HCT116 (cell line): ENCODE measurements at regions not wholly inside any gene's neighbourhood (a gene's known extent, or its start where the extent isn't known, plus 50 kb on each side); places are given as distances from the start of the nearest gene placed in this dataset.

Experiments
- ATAC-seq: fragments of 200-7000 bp; cut with Tn5 transposase; 2 replicates; pipeline ENCODE4 v1.9.1; 2020; ENCODE audit warnings: mild to moderate bottlenecking, moderate library complexity
- BruUV-seq: library from RNA; stranded (reverse); fragments of 400-500 nt; replicated peaks from 2 replicates; lab custom pipeline; 2021; lab: Mats Ljungman, UMichigan
- CTCF ChIA-PET: fragments of 300-600 bp; sonication (Branson Sonifier 250); formaldehyde crosslinking; loops from one replicate; lab custom pipeline; 2021; ENCODE audit warnings: antibody characterized with exemption; lab: Charles Lee
- POLR2A ChIA-PET: fragments of 300-600, 350-600 bp; sonication (Branson Sonifier 250); formaldehyde crosslinking; loops from one replicate; lab custom pipeline; 2021; ENCODE audit warnings: antibody characterized with exemption; lab: Charles Lee
- RAD21 ChIA-PET, 2 experiments: fragments of 300-600 bp; sonication (Branson Sonifier 250); formaldehyde crosslinking; loops; one replicate each; lab custom pipeline; 2023; ENCODE audit warnings: low total read pairs in 2 of 2; ENCODE audit not compliant: uncharacterized antibody in 2 of 2, unreplicated experiment in 2 of 2, low non-redundant PET in 1 of 2; lab: Charles Lee
- DNase-seq: peaks from one replicate; pipeline ENCODE4 v3.0.0-alpha.2; 2010; ENCODE audit warnings: low read depth, low spot score
- H2AFZ ChIP-seq: fragments of 200-600 bp; shearing (Covaris generic), sonication (generic); 2 replicates; pipeline ENCODE4 v1.6.1; 2017; ENCODE audit warnings: low read depth, mixed run types, mixed read lengths, antibody characterized with exemption, low read length; ENCODE audit not compliant: poor library complexity, severe bottlenecking
- H3K27ac ChIP-seq: 2 replicates; pipeline ENCODE4 v1.5.1; 2012; ENCODE audit warnings: low read depth, low read length
- H3K27me3 ChIP-seq: fragments of 200-600 bp; sonication (generic); 2 replicates; pipeline ENCODE4 v1.6.1; 2016; ENCODE audit warnings: mixed run types, low read length, mixed read lengths; ENCODE audit not compliant: insufficient read depth
- H3K36me3 ChIP-seq, 2 experiments: fragments of 200-500 bp in 1 of 2; fragments of 200-600 bp in 1 of 2; sonication (Bioruptor generic) in 1 of 2; sonication (generic) in 1 of 2; 2 replicates each; pipeline versions ENCODE4 v1.5.1 to v1.6.1; 2014 to 2016; ENCODE audit warnings: low read length in 2 of 2, inconsistent platforms in 1 of 2, mixed read lengths in 1 of 2, mixed run types in 1 of 2; ENCODE audit not compliant: insufficient read depth in 2 of 2, control insufficient read depth in 1 of 2
- H3K4me1 ChIP-seq, 2 experiments: fragments of 200-600 bp in 1 of 2; sonication (generic) in 1 of 2; 2 replicates each; pipeline versions ENCODE4 v1.5.1 to v1.6.1; 2012 to 2017; ENCODE audit warnings: low read length in 2 of 2, inconsistent platforms in 1 of 2, mild to moderate bottlenecking in 1 of 2, mixed read lengths in 1 of 2, mixed run types in 1 of 2, moderate library complexity in 1 of 2; ENCODE audit not compliant: insufficient read depth in 2 of 2, control insufficient read depth in 1 of 2
- H3K4me2 ChIP-seq: fragments of 200-600 bp; sonication (generic); 2 replicates; pipeline ENCODE4 v1.6.1; 2017; ENCODE audit warnings: mixed run types, low read length, mixed read lengths
- H3K4me3 ChIP-seq, 2 experiments: fragments of 200-600 bp in 1 of 2; sonication (generic) in 1 of 2; replicated peaks in 1 of 2; 2 replicates each; pipeline ENCODE4 v1.5.1; 2011 to 2016; ENCODE audit warnings: low read length in 2 of 2, control low read depth in 1 of 2, low read depth in 1 of 2, mild to moderate bottlenecking in 1 of 2, mixed read lengths in 1 of 2, mixed run types in 1 of 2
- H3K79me2 ChIP-seq: fragments of 200-600 bp; sonication (generic); 2 replicates; pipeline ENCODE4 v1.6.1; 2017; ENCODE audit warnings: mild to moderate bottlenecking, mixed run types, low read length, moderate library complexity, mixed read lengths; ENCODE audit not compliant: insufficient read depth
- H3K9ac ChIP-seq: fragments of 200-600 bp; sonication (generic); 2 replicates; pipeline ENCODE4 v1.6.1; 2016; ENCODE audit warnings: low read length, mixed read lengths
- H3K9me2 ChIP-seq: fragments of 200-600 bp; sonication (generic), shearing (Covaris generic); 2 replicates; pipeline ENCODE4 v1.6.1; 2017; ENCODE audit warnings: mixed run types, mild to moderate bottlenecking, moderate library complexity; ENCODE audit not compliant: insufficient read depth
- H3K9me3 ChIP-seq, 2 experiments: fragments of 200-500 bp in 1 of 2; fragments of 200-600 bp in 1 of 2; sonication (Bioruptor generic) in 1 of 2; sonication (generic) in 1 of 2; 2 replicates each; pipeline ENCODE4 v1.6.1; 2014 to 2017; ENCODE audit warnings: low read length in 2 of 2, mixed read lengths in 2 of 2, inconsistent platforms in 1 of 2, low read depth in 1 of 2, mild to moderate bottlenecking in 1 of 2, mixed run types in 1 of 2, moderate library complexity in 1 of 2; ENCODE audit not compliant: control insufficient read depth in 1 of 2, insufficient read depth in 1 of 2
- H4K20me1 ChIP-seq: fragments of 200-600 bp; sonication (generic), shearing (Covaris generic); 2 replicates; pipeline ENCODE4 v1.6.1; 2017; ENCODE audit warnings: mixed run types, mild to moderate bottlenecking, moderate library complexity; ENCODE audit not compliant: insufficient read depth
- CBX3 ChIP-seq: IDR thresholded peaks from 2 replicates; pipeline ENCODE4 v1.6.1; 2012; ENCODE audit warnings: low read depth
- ELF1 ChIP-seq: IDR thresholded peaks from 2 replicates; pipeline ENCODE4 v1.6.1; 2012; ENCODE audit warnings: low read depth, borderline replicate concordance
- EZH2 ChIP-seq: fragments of 200-600 bp; sonication (generic); IDR thresholded peaks from 2 replicates; pipeline ENCODE4 v1.6.1; 2017; ENCODE audit warnings: antibody characterized with exemption, mixed run types
- FOSL1 ChIP-seq: IDR thresholded peaks from 2 replicates; pipeline ENCODE4 v1.6.1; 2012; ENCODE audit warnings: low read depth
- JUND ChIP-seq: IDR thresholded peaks from 2 replicates; pipeline ENCODE4 v1.6.1; 2012
- POLR2A ChIP-seq: IDR thresholded peaks from 2 replicates; pipeline ENCODE4 v1.7.0; 2011; ENCODE audit warnings: borderline replicate concordance; ENCODE audit not compliant: insufficient read depth, insufficient read length; ENCODE audit errors: extremely low read depth
- POLR2AphosphoS5 ChIP-seq: IDR thresholded peaks from 2 replicates; pipeline ENCODE4 v1.6.1; 2011; ENCODE audit warnings: mild to moderate bottlenecking, low read depth, low read length, moderate library complexity
- SIN3A ChIP-seq: IDR thresholded peaks from 2 replicates; pipeline ENCODE4 v1.6.1; 2012; ENCODE audit warnings: low read depth
- SP1 ChIP-seq: IDR thresholded peaks from 2 replicates; pipeline ENCODE4 v1.6.1; 2012; ENCODE audit warnings: low read depth
- SRF ChIP-seq: IDR thresholded peaks from 2 replicates; pipeline ENCODE4 v1.6.1; 2012; ENCODE audit warnings: low read depth
- ZFX ChIP-seq: fragments of 450-650 bp; IDR thresholded peaks from 2 replicates; pipeline ENCODE4 v1.6.1; 2017
- intact Hi-C: fragments of 100-400 bp; cut with micrococcal nuclease; formaldehyde crosslinking; loops from 2 replicates; pipeline ENCODE4 v1.10.0; 2022
- TF ChIP-seq, protein P1 (sequence below): IDR thresholded peaks from 2 replicates; pipeline ENCODE4 v1.6.1; 2012
- TF ChIP-seq, protein P2 (sequence below): IDR thresholded peaks from 2 replicates; pipeline ENCODE4 v1.6.1; 2012
- TF ChIP-seq, protein P3 (sequence below), 3 experiments: fragments of 200-600 bp in 1 of 3; sonication (generic) in 1 of 3; IDR thresholded peaks in 2 of 3; conservative IDR thresholded peaks in 1 of 3; 2 replicates each; pipeline ENCODE4 v1.5.1; 2012 to 2017; ENCODE audit warnings: low read depth in 2 of 3, low read length in 2 of 3, antibody characterized with exemption in 1 of 3, borderline replicate concordance in 1 of 3, control low read depth in 1 of 3, mild to moderate bottlenecking in 1 of 3, mixed read lengths in 1 of 3, mixed run types in 1 of 3, moderate library complexity in 1 of 3; ENCODE audit not compliant: insufficient read depth in 1 of 3

DNA sequence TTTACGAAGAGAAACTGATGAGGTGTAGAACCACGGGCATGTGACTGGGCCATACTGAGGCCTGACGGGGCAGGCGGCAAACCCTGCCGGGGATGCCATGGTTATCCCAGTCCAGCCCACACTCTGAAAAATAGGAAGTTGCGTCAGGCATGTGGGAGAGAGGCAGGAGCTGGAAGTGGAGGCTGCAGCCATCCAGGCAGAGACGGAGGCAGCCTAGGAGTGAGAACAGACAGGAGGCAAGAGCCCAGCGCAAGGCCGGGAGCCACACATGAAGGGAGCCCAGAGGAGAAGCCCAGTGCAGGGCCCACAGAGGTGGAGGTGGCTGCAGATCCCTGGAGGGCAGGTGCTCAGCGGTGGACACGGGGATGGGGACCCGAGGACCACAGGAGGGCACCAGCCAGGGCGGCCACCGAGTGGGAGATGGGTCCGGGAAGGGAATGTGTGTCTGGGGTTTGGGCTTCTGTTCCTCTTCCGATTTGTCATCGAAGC is 175.2 kb upstream of the PPP2R2D start:
- Histone ChIP-seq H3K9me2 (no peaks in the 10 kb centered on the region), H3K4me2 (no peak overlapping the region), H2AFZ (no peak overlapping the region), H3K79me2 (no peaks in the 10 kb centered on the region), H3K9me3 (no peaks in the 10 kb centered on the region), H3K4me1 (no peaks in the 10 kb centered on the region), H3K36me3 (no peaks in the 10 kb centered on the region), H3K27me3 (no peaks in the 10 kb centered on the region), H3K4me3 (no peak overlapping the region), H4K20me1 (no peaks in the 10 kb centered on the region), H3K27ac (no peak overlapping the region), H3K9ac (no peak overlapping the region)
- intact Hi-C loops: no loop called here
- TF ChIP-seq, protein P1, sequence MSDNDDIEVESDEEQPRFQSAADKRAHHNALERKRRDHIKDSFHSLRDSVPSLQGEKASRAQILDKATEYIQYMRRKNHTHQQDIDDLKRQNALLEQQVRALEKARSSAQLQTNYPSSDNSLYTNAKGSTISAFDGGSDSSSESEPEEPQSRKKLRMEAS: no peak
- TF ChIP-seq, protein P2, sequence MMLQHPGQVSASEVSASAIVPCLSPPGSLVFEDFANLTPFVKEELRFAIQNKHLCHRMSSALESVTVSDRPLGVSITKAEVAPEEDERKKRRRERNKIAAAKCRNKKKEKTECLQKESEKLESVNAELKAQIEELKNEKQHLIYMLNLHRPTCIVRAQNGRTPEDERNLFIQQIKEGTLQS: no peak
- TF ChIP-seq SIN3A (no peak), POLR2AphosphoS5 (no peak), POLR2A (no peak), JUND (no peak), CBX3 (no peak), ZFX (no peak), ELF1 (no peak), FOSL1 (no peak), SP1 (no peak), SRF (no peak), EZH2 (no peak)
- TF ChIP-seq, protein P3, sequence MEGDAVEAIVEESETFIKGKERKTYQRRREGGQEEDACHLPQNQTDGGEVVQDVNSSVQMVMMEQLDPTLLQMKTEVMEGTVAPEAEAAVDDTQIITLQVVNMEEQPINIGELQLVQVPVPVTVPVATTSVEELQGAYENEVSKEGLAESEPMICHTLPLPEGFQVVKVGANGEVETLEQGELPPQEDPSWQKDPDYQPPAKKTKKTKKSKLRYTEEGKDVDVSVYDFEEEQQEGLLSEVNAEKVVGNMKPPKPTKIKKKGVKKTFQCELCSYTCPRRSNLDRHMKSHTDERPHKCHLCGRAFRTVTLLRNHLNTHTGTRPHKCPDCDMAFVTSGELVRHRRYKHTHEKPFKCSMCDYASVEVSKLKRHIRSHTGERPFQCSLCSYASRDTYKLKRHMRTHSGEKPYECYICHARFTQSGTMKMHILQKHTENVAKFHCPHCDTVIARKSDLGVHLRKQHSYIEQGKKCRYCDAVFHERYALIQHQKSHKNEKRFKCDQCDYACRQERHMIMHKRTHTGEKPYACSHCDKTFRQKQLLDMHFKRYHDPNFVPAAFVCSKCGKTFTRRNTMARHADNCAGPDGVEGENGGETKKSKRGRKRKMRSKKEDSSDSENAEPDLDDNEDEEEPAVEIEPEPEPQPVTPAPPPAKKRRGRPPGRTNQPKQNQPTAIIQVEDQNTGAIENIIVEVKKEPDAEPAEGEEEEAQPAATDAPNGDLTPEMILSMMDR (IDR thresholded peaks at IDR 0.05 in 2 of 3, conservative IDR thresholded peaks at IDR 0.05 in 1 of 3; ENCODE audit: borderline replicate concordance in 1 of 3, insufficient read depth in 1 of 3, low read depth in 2 of 3, low read length in 2 of 3): no peak
- ChIA-PET POLR2A (no interaction called here), RAD21 (no interaction called here), CTCF (no interaction called here)
- DNase-seq (no peak), ATAC-seq (no peak)
- no TSS peak for BruUV-seq
